NAMALWA (cell line): ENCODE measurements at regions not wholly inside any gene's neighbourhood (a gene's known extent, or its start where the extent isn't known, plus 50 kb on each side); places are given as distances from the start of the nearest gene placed in this dataset.
"Not testable (repeated sequence)": the region's sequence is repeated elsewhere in the genome, so short reads cannot be mapped to it uniquely, and the experiment has no call there.

Experiments
- DNase-seq: peaks from one replicate; pipeline ENCODE4 v3.0.0-alpha.2; 2015; ENCODE audit warnings: low spot score

GRCh38 chr21:31819692-31820091 lies 53.1 kb upstream of the HUNK start:
- not testable (repeated sequence) for DNase-seq

- DNase-seq = not testable (repeated sequence)
Observed at GRCh38 chr21:31814356-31814755, 58.5 kb upstream of the HUNK start.

GRCh38 chr21:31813862-31814261 lies 59.0 kb upstream of the HUNK start:
- DNase-seq = peak; percentile 12

- no peak for DNase-seq
Observed at GRCh38 chr21:31804008-31804394, 68.8 kb upstream of the HUNK start.

- DNase-seq = no peak
Observed at GRCh38 chr21:31803039-31804007, 69.5 kb upstream of the HUNK start.

GRCh38 chr21:31802331-31802730 lies 70.4 kb upstream of the SCAF4 start:
- no peak for DNase-seq

- no peak for DNase-seq
Observed at GRCh38 chr21:31801551-31802219, 69.8 kb upstream of the SCAF4 start.

GRCh38 chr21:31798842-31799704 lies 67.2 kb upstream of the SCAF4 start:
- no peak for DNase-seq

- DNase-seq = no peak
Observed at GRCh38 chr21:31795992-31796391, 64.1 kb upstream of the SCAF4 start.

GRCh38 chr21:31790420-31790819 lies 58.5 kb upstream of the SCAF4 start:
- not testable (repeated sequence) for DNase-seq

GRCh38 chr21:31788581-31788980 lies 56.7 kb upstream of the SCAF4 start:
- no peak for DNase-seq

- peak; percentile 87 for DNase-seq
Observed at GRCh38 chr21:31787691-31788090, 55.8 kb upstream of the SCAF4 start.

- peak; percentile 21 for DNase-seq
Observed at GRCh38 chr21:31786164-31786920, 54.4 kb upstream of the SCAF4 start.

- peak; percentile 84 for DNase-seq
Observed at GRCh38 chr21:31785237-31786163, 53.6 kb upstream of the SCAF4 start.

GRCh38 chr21:31781737-31782136 lies 49.8 kb upstream of the SCAF4 start:
- DNase-seq = no peak
